ENCODE measurements at regions not wholly inside any gene's neighbourhood (a gene's known extent, or its start where the extent isn't known, plus 50 kb on each side); places are given as distances from the start of the nearest gene placed in this dataset.

GRCh38 chr2:105498281-105498846, 99.5 kb upstream of the FHL2 start:
- TF ChIP-seq POLR2A (IDR thresholded peaks at IDR 0.05) (no peak), CTCF (IDR thresholded peaks at IDR 0.05) (no peak), EP300 (IDR thresholded peaks at IDR 0.05) (no peak), POLR2AphosphoS5 (IDR thresholded peaks at IDR 0.05) (no peak)
